HepG2 (cell line): ENCODE measurements at regions not wholly inside any gene's neighbourhood (a gene's known extent, or its start where the extent isn't known, plus 50 kb on each side); places are given as distances from the start of the nearest gene placed in this dataset.

Source experiments
- ATAC-seq: fragments of 200-7000 bp; cut with Tn5 transposase; 3 replicates; pipeline ENCODE4 v1.9.1; 2020; ENCODE audit warnings: mild to moderate bottlenecking, moderate library complexity
- BruUV-seq: library from RNA; stranded (reverse); fragments of 400-500 nt; replicated peaks from 2 replicates; lab custom pipeline; 2021; lab: Mats Ljungman, UMichigan
- CTCF ChIA-PET: fragments of 300-600 bp; formaldehyde crosslinking; extraction: SDS; loops from one replicate; lab custom pipeline; 2021; ENCODE audit warnings: low total read pairs, inconsistent platforms, low intra/inter-chr PET ratio; lab: Yijun Ruan, JAX
- POLR2A ChIA-PET: fragments of 350-600 bp; sonication (Branson Sonifier 250); formaldehyde crosslinking; loops from one replicate; lab custom pipeline; 2020; ENCODE audit warnings: antibody characterized with exemption, inconsistent platforms; lab: Yijun Ruan, JAX
- DNase-seq: peaks from one replicate; pipeline ENCODE4 v3.0.0-alpha.2; 2015; ENCODE audit warnings: low spot score
- FAIRE-seq: peaks from 3 replicates; lab custom pipeline; 2011; peaks lifted over from hg19 to GRCh38; lab: Jason Lieb, UNC
- H2AFZ ChIP-seq: one replicate; pipeline ENCODE4 v1.6.1; 2011; ENCODE audit warnings: low read length, inconsistent platforms
- H3K27ac ChIP-seq: fragments of 300-600 bp; 3 replicates; pipeline ENCODE4 v1.8.0; 2011; ENCODE audit warnings: mixed run types, mild to moderate bottlenecking, mixed read lengths, low read length, inconsistent platforms; ENCODE audit not compliant: insufficient read depth; ENCODE audit errors: extremely low read length
- H3K27me3 ChIP-seq, 2 experiments: fragments of 200-600 bp in 1 of 2; 2 replicates in 1 of 2; 3 replicates in 1 of 2; pipeline versions ENCODE4 v1.6.0 to v1.8.0; 2011; ENCODE audit warnings: low read length in 2 of 2, mild to moderate bottlenecking in 2 of 2, moderate library complexity in 2 of 2, inconsistent platforms in 1 of 2; ENCODE audit not compliant: insufficient read depth in 2 of 2, control insufficient read depth in 1 of 2
- H3K36me3 ChIP-seq, 2 experiments: fragments of 200-600 bp in 1 of 2; replicated peaks in 1 of 2; 2 replicates in 1 of 2; 3 replicates in 1 of 2; pipeline versions ENCODE4 v1.5.1 to v1.8.0; 2011; ENCODE audit warnings: low read length in 2 of 2, inconsistent platforms in 1 of 2; ENCODE audit not compliant: insufficient read depth in 2 of 2, control insufficient read depth in 1 of 2
- H3K4me1 ChIP-seq: 2 replicates; pipeline ENCODE4 v1.5.1; 2012; ENCODE audit warnings: low read length, inconsistent platforms; ENCODE audit not compliant: insufficient read depth
- H3K4me2 ChIP-seq: 2 replicates; pipeline ENCODE4 v1.6.0; 2011; ENCODE audit warnings: low read depth, low read length, inconsistent platforms
- H3K4me3 ChIP-seq, 3 experiments: fragments of 200-600 bp in 1 of 3; sonication (generic), shearing (Covaris generic) in 1 of 3; replicated peaks in 1 of 3; 2 replicates each; pipeline ENCODE4 v1.5.1; 2011 to 2016; ENCODE audit warnings: low read length in 3 of 3, inconsistent platforms in 2 of 3, low read depth in 2 of 3, mild to moderate bottlenecking in 2 of 3, control low read depth in 1 of 3, mixed read lengths in 1 of 3; ENCODE audit not compliant: insufficient read depth in 1 of 3
- H3K79me2 ChIP-seq: one replicate; pipeline ENCODE4 v1.6.1; 2011; ENCODE audit warnings: low read length, inconsistent platforms; ENCODE audit not compliant: insufficient read depth
- H3K9ac ChIP-seq: 2 replicates; pipeline ENCODE4 v1.6.0; 2011; ENCODE audit warnings: mild to moderate bottlenecking, low read depth, low read length, inconsistent platforms; ENCODE audit not compliant: insufficient read depth
- H3K9me3 ChIP-seq: 2 replicates; pipeline ENCODE4 v1.5.1; 2012; ENCODE audit warnings: mild to moderate bottlenecking, low read length
- H4K20me1 ChIP-seq: 2 replicates; pipeline ENCODE4 v1.6.0; 2011; ENCODE audit warnings: inconsistent platforms, mild to moderate bottlenecking, low read length, moderate library complexity; ENCODE audit not compliant: insufficient read depth
- CCDC6 ChIP-seq: sonication (generic); formaldehyde crosslinking; IDR thresholded peaks from 2 replicates; pipeline ENCODE4 v1.8.1; 2022; ENCODE audit warnings: mild to moderate bottlenecking, missing genetic modification reagents, moderate library complexity
- GTF2F1 ChIP-seq: fragments of 150-350 bp; IDR thresholded peaks from 2 replicates; pipeline ENCODE4 v1.6.1; 2014; ENCODE audit warnings: low read length
- NFE2L1 ChIP-seq: sonication (generic); formaldehyde crosslinking; IDR thresholded peaks from 2 replicates; pipeline ENCODE4 v1.4.0; 2020; ENCODE audit warnings: missing genetic modification reagents, mild to moderate bottlenecking, borderline replicate concordance
- SSRP1 ChIP-seq: IDR thresholded peaks from 2 replicates; pipeline ENCODE4 v1.6.1; 2016; ENCODE audit warnings: control low read depth
- ZNF570 ChIP-seq: sonication (generic); formaldehyde crosslinking; IDR thresholded peaks from 2 replicates; pipeline ENCODE4 v1.4.0; 2020; ENCODE audit warnings: mild to moderate bottlenecking, missing genetic modification reagents, borderline replicate concordance
- in situ Hi-C: cut with HindIII; loops from 2 replicates; pipeline ENCODE4 v1.10.0; 2017; ENCODE audit warnings: low pct_unique_long_range_greater_than_20kb; ENCODE audit not compliant: extremely low pct_ligation_motif_present
- intact Hi-C: fragments of 100-400 bp; cut with micrococcal nuclease; formaldehyde crosslinking; loops from one replicate; pipeline ENCODE4 v1.10.0; 2022; ENCODE audit not compliant: unreplicated experiment
- TF ChIP-seq, protein P1 (sequence below): sonication (generic); formaldehyde crosslinking; IDR thresholded peaks from 2 replicates; pipeline ENCODE4 v1.5.1; 2020; ENCODE audit warnings: mild to moderate bottlenecking, missing genetic modification reagents, borderline replicate concordance

DNA sequence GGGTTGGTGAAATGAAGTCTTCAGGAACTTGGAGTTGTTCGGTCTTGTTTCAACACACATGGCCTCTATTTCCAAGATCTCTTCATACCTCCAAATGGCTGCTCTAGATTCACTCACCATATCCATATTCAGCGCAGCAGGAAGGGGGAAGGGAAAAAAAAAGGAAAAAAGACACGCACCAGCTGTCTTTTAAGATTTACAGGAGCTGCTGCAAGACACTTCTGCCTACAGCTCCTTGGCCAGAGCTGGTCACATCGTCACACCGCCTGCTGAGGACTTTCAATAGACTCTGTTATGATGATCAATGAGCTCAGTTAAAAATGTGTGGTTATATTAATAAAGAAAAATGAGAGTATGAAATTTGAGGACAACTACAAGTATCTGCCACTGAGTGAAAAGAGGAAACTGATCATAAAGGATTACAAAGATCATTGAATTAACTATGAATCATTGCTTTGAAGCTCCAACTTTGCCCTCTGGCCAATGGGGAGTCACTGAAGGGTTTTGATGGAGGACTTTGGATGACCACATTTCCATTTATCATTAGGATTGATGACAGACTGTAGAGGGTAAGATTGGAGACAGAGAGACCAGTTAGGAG, 182.1 kb upstream of the HMGA2 start (continued):
- TF ChIP-seq, protein P1, sequence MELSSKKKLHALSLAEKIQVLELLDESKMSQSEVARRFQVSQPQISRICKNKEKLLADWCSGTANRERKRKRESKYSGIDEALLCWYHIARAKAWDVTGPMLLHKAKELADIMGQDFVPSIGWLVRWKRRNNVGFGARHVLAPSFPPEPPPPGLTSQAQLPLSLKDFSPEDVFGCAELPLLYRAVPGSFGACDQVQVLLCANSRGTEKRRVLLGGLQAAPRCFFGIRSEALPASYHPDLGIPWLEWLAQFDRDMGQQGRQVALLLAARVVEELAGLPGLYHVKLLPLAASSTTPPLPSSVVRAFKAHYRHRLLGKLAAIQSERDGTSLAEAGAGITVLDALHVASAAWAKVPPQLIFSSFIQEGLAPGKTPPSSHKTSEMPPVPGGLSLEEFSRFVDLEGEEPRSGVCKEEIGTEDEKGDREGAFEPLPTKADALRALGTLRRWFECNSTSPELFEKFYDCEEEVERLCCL: no peak
- TF ChIP-seq ZNF570 (CRISPR knock-in tag) (no peak), CCDC6 (CRISPR knock-in tag) (no peak)

DNA sequence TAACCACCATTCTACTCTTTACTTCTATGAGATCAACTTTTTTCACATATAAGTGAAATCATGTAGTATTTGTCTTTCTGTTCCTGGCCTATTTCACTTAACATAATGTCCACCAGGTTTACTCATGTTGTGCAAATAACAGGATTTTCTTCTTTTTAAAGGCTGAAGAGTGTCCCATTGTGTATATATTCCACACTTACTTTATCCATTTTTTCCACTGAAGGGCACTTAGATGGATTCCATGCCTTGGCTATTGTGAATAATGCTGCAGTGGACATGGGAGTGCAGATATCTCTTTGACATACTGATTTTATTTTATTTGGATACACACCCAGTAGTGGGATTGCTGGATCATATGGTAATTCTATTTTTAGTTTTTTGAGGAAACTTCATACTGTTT, 181.1 kb upstream of the HMGA2 start:
- Histone ChIP-seq H3K27me3 (peaks cover 0 to 6% of the 10 kb centered on the region in 2 experiments; a peak in 2 of 5 replicates), H4K20me1 (no peaks in the 10 kb centered on the region)

More for the DNA sequence above, 181.1 kb upstream of the HMGA2 start:
- no TSS peak for BruUV-seq
- H3K36me3 ChIP-seq: no peaks in the 10 kb centered on the region
- H3K27ac ChIP-seq: no peak overlapping the region
- H3K79me2 ChIP-seq: no peaks in the 10 kb centered on the region
- H2AFZ ChIP-seq: no peak overlapping the region
- no peaks in the 10 kb centered on the region for H3K9me3 ChIP-seq
- in situ Hi-C loops (no loop called here), intact Hi-C loops (no loop called here)
- no peak for TF ChIP-seq GTF2F1
- TF ChIP-seq SSRP1 (CRISPR knock-in tag): no peak
- TF ChIP-seq NFE2L1: no peak
- POLR2A ChIA-PET: no interaction called here
- CTCF ChIA-PET: no interaction called here
- no peak overlapping the region for H3K4me3 ChIP-seq
- DNase-seq (no peak), ATAC-seq (no peak), FAIRE-seq (no peak)
- H3K9ac ChIP-seq: no peak overlapping the region
- no peaks in the 10 kb centered on the region for H3K4me1 ChIP-seq
- no peak overlapping the region for H3K4me2 ChIP-seq
